ENCODE measurements at regions not wholly inside any gene's neighbourhood (a gene's known extent, or its start where the extent isn't known, plus 50 kb on each side); places are given as distances from the start of the nearest gene placed in this dataset.

DNA sequence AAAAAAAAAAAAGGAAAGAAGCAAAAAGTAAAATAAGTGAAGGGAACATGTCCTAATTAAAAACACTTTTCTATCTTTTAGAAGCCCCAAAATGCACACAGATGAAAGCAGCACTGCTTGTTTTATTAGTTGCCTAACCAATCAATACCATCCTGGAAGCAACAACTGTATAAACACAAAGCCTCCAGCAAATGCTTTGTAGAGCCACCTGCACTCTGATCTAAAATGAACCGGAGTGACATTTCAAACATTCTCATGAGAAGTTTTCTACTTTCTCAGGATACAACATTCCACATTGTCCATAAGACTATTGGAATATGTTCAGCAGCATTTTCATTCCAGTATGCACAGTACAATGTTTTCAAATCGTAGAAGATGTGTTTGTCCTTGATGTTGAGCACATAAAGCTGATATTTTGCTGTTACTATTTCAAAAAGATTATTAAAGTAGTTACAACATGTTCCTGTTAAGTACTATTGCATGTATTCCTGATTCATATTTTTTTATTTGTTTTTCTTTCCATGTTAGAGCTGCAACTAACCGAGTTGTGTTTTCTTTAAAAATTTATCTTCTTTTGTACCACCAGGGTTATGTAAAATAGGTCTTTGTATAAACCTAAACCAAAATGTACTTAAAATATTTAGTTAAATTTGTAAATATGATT lies 50.3 kb upstream of the PLSCR5 start:
- DNase-seq (ENCODE audit: low spot score): no peak
